ENCODE measurements at regions not wholly inside any gene's neighbourhood (a gene's known extent, or its start where the extent isn't known, plus 50 kb on each side); places are given as distances from the start of the nearest gene placed in this dataset.

DNA sequence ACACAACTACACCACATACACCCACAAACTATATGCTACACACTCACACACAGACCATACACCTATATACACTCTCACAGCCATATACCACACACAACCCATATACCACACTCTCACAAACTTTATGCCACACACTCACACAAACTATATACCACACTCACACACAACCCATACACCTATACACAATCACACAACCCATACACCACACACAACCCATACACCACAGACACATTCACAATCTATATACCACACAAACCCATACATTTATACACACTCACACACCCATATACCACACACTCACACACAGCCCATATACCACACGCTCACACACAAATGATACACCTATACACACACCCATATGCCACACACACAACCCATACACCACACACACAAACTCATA is 163.3 kb downstream of the TMEM121 start:
- Histone ChIP-seq H3K27ac (ENCODE audit: insufficient read depth, low read depth, low read length) (no peak overlapping the region), H4K20me1 (replicated peaks; ENCODE audit: control insufficient read depth, extremely low read depth, insufficient read depth, low read length) (no peaks in the 10 kb centered on the region), H3K79me2 (ENCODE audit: control insufficient read depth, insufficient read depth, low read length) (no peaks in the 10 kb centered on the region), H3K9ac (replicated peaks; ENCODE audit: extremely low read depth, insufficient read depth, low read length) (no peak overlapping the region), H2AFZ (ENCODE audit: low read depth, low read length) (no peak overlapping the region), H3K9me1 (replicated peaks; ENCODE audit: control insufficient read depth, extremely low read depth, insufficient read depth, low read length) (no peaks in the 10 kb centered on the region), H3K4me1 (ENCODE audit: control insufficient read depth, extremely low read depth, insufficient read depth, low read length) (no peaks in the 10 kb centered on the region), H3K36me3 (ENCODE audit: control insufficient read depth in 2 of 2, extremely low read depth in 1 of 2, insufficient read depth in 2 of 2, low read length in 2 of 2) (no peaks in the 10 kb centered on the region), H3K27me3 (ENCODE audit: control insufficient read depth in 2 of 2, insufficient read depth in 2 of 2, low read length in 2 of 2) (no peaks in the 10 kb centered on the region), H3K4me3 (replicated peaks in 1 of 3; ENCODE audit: insufficient read depth in 1 of 3, low read depth in 1 of 3, low read length in 3 of 3) (no peak overlapping the region), H3K4me2 (ENCODE audit: insufficient read depth, low read length) (no peak overlapping the region), H3K9me3 (replicated peaks; ENCODE audit: control insufficient read depth, insufficient read depth, low read length) (no peaks in the 10 kb centered on the region)
- POLR2A ChIA-PET = no interaction called here
- CTCF ChIA-PET = no interaction called here
- BruUV-seq (replicated peaks) = no TSS peak
- FAIRE-seq = no peak
- dilution Hi-C loops (cut with MboI; ENCODE audit: extremely low pct_ligation_motif_present, low sequenced_read_pairs) = no loop called here
- no peak for DNase-seq (ENCODE audit: low read depth, low spot score)
- TF ChIP-seq, protein P1, sequence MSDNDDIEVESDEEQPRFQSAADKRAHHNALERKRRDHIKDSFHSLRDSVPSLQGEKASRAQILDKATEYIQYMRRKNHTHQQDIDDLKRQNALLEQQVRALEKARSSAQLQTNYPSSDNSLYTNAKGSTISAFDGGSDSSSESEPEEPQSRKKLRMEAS (IDR thresholded peaks at IDR 0.05; ENCODE audit: insufficient read depth, insufficient read length) = no peak
- TF ChIP-seq POLR2A (IDR thresholded peaks at IDR 0.05; ENCODE audit: low read depth, low read length) (no peak), EZH2 (IDR thresholded peaks at IDR 0.05; ENCODE audit: borderline replicate concordance, low read depth, low read length, severe bottlenecking) (no peak), FOS (IDR thresholded peaks at IDR 0.05; ENCODE audit: borderline replicate concordance, insufficient read depth, low read length) (no peak), POLR2AphosphoS5 (IDR thresholded peaks at IDR 0.05; ENCODE audit: insufficient read depth, low read depth, low read length) (no peak), GATA2 (IDR thresholded peaks at IDR 0.05; ENCODE audit: insufficient read depth, insufficient read length, low read depth, low read length) (no peak), JUN (IDR thresholded peaks at IDR 0.05; ENCODE audit: borderline replicate concordance, insufficient read depth, insufficient read length, low read depth) (no peak), MYC (IDR thresholded peaks at IDR 0.05; ENCODE audit: low read depth, low read length) (no peak)
- TF ChIP-seq, protein P2, sequence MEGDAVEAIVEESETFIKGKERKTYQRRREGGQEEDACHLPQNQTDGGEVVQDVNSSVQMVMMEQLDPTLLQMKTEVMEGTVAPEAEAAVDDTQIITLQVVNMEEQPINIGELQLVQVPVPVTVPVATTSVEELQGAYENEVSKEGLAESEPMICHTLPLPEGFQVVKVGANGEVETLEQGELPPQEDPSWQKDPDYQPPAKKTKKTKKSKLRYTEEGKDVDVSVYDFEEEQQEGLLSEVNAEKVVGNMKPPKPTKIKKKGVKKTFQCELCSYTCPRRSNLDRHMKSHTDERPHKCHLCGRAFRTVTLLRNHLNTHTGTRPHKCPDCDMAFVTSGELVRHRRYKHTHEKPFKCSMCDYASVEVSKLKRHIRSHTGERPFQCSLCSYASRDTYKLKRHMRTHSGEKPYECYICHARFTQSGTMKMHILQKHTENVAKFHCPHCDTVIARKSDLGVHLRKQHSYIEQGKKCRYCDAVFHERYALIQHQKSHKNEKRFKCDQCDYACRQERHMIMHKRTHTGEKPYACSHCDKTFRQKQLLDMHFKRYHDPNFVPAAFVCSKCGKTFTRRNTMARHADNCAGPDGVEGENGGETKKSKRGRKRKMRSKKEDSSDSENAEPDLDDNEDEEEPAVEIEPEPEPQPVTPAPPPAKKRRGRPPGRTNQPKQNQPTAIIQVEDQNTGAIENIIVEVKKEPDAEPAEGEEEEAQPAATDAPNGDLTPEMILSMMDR (IDR thresholded peaks at IDR 0.05; ENCODE audit: extremely low read depth in 1 of 2, insufficient read depth in 1 of 2, low read depth in 1 of 2, low read length in 2 of 2) = no peak
- intact Hi-C loops (cut with micrococcal nuclease) = no loop called here

All from endothelial cell of umbilical vein (primary cell).